ENCODE measurements at regions not wholly inside any gene's neighbourhood (a gene's known extent, or its start where the extent isn't known, plus 50 kb on each side); places are given as distances from the start of the nearest gene placed in this dataset.

DNA sequence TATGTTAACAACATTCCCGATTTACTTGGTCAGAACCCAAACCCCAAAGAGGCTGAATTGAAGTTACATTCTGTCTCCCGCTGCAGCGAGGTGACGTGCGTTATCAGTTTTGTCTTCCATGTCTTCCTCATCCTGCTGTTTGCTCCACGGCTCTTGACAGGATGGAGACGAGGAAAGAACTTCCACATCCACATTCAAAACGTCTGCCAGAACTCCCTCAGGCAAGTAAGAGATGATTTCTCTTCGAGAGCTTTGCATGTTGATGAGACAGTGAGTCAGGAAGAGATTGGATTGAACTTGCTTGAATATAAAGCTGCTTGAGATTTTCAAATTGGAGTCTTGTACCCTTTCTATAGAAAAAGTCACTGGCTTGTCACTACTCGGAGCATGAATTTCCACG, 242.6 kb downstream of the AUH start:
- no peak for DNase-seq (ENCODE audit: extremely low read depth, low read depth, low spot score)

DNA sequence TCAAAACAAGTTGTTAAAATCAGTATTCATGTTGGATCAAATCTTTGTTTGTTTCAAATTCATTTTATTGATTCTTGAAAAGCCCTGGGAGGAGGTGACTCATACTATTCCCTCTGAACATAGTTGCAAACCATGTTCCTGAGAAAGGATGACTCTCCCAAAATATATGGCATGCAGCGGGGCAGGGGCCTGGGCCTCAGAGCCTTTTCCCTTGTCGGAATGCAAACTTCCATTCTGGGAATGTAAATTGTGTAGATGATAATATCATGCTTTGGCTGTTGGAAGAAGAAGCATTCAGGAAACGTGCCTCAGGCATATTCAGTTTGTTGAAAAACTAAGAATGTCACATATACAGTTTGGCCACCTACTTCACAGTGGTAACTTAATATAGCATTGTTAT, 242.0 kb downstream of the AUH start:
- DNase-seq (ENCODE audit: extremely low read depth, low read depth, low spot score) = no peak

DNA sequence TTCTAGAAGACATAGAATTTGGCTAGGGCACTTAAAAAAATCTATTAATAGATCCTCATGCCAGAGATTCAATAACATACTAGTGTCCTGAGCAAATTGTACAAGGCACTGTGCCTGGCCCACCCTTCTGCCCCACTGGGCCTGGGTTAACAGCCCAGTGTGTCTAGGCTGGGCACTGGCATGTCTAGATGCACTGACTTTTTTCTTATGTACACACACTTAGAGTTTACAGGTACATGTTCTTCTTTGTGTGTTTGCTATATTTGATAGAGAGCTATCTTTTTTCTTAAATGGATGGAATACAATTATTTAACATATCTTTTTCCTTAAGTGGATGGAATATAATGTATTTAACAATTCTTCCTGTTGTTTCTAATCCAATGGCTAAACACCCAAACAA, 241.5 kb downstream of the AUH start:
- no peak for DNase-seq (ENCODE audit: extremely low read depth, low read depth, low spot score)

DNA sequence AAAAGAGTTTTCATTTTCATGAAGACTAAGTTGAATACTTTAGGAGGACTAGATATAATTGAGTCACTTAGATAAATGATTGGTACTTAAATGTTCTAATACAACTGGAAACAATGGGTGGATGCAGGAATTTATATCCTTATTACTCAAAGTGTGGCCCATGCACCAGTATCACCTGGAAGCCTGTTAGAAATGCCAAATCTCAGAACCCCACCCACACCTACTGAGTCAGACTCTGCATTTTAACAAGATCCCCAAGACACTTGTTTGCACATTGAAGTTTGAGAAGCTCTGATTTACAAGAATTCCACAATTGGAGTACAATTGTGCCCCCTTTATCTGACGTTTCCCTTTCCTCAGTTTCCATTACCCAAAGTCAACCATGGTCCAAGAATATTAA, 239.0 kb downstream of the AUH start:
- DNase-seq (ENCODE audit: extremely low read depth, low read depth, low spot score) = no peak

DNA sequence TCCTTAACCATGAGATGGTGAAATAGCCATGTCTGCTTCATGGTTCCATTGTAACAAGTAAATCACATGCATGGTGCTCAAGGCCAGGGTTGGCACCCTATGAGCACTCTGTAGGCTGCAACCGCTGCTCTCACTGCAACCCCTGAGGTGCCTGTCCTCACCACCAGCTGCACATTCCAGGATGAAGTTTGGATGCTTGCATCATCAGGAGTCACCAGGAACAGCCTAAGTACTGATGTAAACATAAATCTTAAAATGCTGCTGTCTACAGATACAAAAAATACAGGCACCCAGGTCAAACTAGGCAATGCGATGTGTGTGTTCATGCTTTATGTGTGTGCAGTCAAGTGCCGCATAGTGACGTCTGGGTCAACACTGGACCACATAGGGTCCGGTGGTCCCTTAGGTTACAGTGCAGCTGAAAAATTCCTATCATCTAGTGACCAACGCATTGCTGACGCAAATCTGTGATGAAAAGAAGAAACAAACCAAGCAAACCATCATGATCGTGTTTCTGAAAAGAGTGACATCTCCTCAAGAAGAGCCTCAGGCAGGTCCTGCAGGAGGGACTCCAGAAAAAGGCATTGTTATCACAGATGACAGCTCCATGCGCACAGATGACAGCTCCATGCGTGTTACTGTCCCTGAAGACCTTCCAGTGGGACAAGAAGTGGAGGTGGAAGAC, 234.8 kb downstream of the AUH start:
- DNase-seq (ENCODE audit: extremely low read depth, low read depth, low spot score) = no peak

DNA sequence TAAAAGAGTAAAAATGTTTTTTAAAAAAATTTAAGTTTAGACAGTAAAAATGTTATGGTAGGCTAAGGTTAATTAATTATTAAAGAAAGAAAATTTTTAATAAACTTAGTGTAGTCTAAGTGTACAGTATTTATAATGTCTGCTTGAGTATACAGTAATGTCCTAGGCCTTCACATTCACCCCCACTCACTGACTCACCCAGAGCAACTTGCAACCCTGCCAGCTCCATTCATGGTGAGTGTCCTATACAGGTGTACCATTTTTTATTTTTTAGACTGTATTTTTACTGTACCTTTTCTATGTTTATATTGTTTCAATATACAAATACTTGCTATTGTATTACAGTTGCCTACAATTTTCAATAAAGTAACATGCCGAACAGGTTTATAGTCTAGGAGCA, 234.1 kb downstream of the AUH start:
- no peak for DNase-seq (ENCODE audit: extremely low read depth, low read depth, low spot score)

DNA sequence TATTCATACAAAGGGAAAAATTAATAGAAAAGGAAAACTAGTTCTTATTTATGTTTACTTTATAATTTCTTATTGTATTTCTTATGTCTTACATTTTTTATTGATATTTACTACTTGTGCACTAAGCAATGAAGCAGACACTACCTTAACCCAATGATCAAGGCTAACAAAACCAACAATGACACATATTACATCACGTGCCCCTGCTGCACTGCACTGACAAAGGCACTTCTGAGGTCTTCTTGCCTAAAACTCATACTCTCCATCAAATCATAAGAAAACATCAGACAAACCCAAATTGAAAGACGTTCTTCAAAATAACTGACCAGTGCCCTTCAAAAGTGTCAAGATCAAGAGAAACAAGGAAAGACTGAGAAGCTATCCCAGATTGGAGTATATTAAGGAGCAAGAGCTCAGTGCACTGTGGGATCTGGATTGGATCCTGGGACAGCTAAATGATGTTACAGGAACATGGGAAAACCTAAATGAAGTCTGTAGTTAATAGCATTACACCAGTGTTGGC, 230.9 kb downstream of the AUH start:
- DNase-seq (ENCODE audit: extremely low read depth, low read depth, low spot score) = no peak

DNA sequence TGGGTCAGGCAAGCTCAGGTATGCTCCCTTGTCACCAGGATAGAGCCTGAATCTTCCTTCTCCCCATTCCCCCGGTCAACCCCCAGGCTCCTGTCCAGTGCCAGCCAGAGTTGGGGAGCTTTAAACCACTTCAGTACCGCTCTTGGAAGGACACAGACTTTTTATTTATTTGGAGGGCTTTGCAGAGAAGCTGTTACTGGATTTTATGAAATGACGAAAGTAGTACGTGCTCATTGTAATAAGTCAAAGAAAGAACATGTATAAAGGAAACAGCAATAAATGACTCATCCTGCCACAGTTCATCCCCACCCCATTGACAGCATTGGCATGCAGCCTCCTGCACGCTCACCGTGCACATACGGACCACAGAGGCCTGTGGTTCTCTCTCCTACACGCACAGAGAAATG, 230.3 kb downstream of the AUH start:
- DNase-seq (ENCODE audit: extremely low read depth, low read depth, low spot score) = peak; percentile 31

DNA sequence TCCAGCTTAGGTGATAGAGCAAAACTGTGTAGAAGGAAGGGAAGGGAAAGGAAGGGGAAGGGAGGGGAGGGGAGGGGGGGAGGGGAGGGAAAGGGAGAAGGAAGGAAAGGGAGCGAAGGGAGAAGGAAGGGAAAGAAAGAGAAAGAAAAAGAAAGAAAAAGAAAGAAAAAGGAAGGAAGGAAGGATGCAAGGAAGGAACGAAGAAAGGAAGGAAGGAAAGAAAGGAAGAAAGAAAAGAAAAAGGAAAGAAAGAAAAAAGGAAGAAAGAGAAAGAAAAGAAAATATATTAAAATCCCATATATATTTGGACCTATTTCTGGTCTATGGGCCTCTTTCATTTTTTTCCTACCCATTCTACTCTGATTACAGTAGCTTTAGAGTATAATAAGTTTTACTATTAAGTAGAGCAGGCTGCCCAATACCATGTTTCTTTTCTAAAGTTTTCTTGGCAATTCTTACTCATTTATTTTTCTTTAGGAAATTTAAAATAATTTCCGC, 229.1 kb downstream of the AUH start:
- no peak for DNase-seq (ENCODE audit: extremely low read depth, low read depth, low spot score)

DNA sequence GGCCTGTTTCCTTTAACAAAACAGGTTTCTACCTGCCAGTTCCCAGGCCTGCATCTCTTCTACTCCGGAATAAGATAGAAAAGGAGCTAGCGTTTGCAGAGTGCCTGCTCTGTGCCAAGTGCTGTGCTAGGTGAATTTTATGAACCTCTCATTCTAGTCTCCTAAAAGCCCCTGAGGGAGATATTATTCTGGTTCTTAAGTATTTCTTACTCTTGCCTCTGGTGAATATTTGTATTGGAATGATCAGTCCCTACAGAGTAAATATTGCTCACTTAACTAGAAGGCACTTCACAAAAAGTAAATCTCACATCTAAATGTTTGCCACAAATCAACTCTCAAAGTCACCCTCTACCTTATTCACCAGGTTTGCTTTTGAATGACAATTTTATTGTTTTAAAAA, 227.1 kb downstream of the AUH start:
- no peak for DNase-seq (ENCODE audit: extremely low read depth, low read depth, low spot score)

DNA sequence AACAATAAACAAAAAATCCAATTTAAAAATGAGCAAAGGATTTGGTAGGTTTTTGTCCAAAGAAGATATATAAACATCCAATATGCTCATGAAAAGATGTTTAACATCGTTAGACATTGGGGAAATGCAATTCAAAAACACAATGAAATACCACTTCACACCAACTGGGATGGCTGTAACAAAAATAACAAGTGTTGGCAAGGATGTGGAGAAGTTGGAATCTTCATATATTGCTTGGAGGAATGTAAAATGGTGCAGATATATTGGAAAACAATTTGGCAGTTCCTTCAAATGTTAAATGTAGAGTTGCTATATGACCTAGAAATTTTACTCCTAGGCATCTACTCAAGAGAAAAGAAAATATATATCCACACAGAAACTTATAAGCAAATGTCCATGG, 224.3 kb downstream of the AUH start:
- no peak for DNase-seq (ENCODE audit: extremely low read depth, low read depth, low spot score)

DNA sequence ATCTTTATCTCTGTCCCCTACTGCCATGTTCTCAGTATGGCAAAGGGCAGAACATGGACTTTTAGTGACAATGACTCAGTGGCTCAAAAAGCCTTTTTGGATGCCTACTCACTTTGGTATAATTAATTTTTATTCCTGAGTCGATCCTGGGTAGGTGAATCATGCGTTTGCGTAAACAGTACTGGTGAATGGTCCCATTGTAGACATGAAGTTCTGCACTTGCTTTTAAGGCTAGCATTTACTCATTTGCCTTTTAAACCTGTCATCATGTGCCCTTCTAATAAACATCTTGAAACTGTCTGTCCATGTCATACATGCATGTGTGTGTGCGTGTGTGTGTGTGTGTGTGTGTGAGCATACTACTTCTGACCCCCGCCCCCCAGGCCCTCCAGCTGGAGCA, 223.0 kb downstream of the AUH start:
- no peak for DNase-seq (ENCODE audit: extremely low read depth, low read depth, low spot score)

DNA sequence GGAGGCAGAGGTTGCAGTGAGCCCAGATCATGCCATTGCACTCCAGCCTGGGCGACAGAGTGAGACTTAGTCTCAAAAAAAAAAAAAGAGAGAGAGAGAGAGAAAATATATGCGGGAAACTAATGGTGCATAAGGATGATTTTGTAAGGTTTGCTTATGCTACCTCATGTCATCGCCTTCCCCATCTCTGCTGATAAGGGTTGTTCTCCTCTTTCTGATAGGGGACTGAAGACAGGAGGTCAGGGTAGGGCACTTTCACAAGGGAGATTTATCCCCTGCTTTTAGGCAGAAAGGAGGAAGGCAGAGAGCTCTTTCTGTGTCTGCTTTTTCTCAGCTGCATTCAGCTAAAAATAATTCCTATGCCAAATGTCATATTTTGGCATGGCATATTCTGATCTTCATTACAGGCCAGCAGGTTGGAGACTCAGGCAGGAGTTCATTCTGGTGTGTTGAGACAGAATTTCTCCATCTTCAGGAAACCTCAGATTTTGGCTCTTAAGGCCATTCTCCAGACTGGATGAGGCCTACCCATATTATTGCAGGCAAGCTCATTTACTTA, 220.2 kb downstream of the AUH start:
- DNase-seq (ENCODE audit: extremely low read depth, low read depth, low spot score) = no peak

DNA sequence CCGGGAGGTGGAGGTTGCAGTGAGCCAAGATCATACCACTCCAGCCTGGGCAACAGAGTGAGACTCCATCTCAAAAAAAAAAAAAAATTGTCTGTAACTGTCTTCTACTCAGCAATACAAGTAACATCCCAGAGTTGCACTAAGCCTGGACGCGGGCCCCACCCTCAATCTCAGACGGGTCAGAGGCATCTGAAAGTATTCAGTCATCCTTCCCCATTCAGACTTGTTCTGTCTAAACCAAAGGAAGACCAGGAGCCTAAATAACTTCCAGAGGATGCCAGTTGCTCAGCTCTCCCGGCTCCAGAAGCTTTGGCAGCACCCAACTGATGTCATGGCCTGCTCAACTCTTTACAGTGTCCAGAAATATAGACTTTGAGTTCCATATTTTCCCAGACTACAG, 218.6 kb downstream of the AUH start:
- no peak for DNase-seq (ENCODE audit: extremely low read depth, low read depth, low spot score)

DNA sequence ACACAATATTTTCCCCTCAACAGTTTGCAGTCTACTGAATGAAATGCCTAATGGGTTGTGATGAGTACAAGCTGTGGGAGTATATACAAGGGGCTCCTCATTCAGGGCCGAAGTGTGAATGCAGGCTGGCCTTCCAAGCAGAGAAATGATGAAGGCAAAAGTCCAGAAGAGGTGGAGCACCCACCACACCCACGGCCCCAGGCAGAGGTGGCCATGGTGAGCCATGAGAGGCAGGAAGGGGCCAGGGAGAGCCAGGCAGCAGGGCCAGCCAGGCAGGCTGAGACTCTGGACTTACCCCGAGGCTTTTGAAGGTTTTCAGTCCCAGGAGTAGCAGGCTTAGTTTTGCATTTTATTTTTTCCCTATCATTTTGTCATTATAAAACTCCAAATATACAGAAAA, 218.1 kb downstream of the AUH start:
- no peak for DNase-seq (ENCODE audit: extremely low read depth, low read depth, low spot score)

DNA sequence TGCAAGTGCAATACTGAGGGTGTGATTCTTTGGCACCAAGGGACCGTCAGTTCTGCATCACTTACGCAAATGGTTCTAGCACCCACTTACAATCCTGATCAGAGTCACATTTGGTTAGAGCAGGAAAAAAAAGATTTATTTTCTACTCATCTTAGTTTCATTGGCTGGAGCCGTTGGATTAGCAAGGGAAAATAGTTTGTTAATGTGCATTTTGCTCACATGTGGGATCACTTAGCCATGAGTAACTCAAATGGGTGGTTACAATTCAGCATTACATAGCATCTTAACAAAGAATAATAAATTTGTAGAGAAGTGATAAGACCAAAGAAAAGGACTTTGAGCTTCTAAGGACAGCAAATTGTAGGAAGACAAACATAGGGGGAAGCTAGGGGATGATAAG, 216.9 kb downstream of the AUH start:
- DNase-seq (ENCODE audit: extremely low read depth, low read depth, low spot score) = no peak

DNA sequence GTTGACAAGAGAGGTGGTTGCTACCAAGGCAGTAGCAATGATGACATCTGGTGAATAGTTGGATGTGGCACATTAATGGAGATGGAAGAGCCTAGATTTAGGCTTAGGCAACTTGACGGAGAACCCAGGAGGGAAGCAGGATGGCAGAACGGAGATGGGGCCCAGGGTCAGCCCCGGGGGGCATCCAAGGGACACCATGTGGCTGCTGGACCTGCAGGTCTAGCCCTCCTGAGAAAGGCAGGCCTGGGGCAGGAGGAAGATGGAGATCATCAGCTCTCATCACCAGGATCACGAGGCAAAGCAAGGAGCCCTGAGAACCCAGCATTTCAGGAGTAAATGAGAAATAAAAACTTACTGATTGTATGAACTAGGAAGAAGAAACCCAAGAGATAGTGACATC, 216.2 kb downstream of the AUH start:
- DNase-seq (ENCODE audit: extremely low read depth, low read depth, low spot score) = no peak

DNA sequence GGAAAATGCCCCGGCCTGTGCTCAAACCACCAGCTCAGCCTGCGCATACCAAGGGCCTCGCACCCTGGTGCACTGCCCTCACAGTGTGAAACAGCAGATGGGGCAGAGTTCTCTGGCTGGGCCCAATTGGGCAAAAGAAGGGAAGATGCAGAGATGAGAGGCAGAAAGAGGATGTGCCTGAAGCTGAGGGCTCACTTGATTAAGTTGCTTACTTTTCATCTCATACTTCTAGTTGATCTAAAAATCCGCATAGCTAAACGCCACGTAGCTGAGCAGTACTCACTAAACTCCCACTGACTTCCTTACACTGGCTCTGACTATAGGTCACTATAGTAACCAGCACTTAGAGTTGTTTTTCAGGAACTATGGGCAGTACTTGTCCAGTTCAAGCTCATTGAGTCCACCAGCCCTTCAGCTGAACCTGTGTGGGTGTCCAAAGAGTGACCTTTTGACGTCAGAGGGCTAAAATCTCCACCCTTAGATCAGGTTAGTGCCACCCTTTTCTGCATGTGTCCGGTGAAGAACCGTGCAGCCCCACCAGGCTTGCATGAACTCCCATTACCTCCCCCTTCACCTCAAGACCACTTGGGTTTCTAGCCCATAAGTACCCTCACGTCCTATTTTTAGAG, 215.2 kb downstream of the AUH start:
- no peak for DNase-seq (ENCODE audit: extremely low read depth, low read depth, low spot score)

DNA sequence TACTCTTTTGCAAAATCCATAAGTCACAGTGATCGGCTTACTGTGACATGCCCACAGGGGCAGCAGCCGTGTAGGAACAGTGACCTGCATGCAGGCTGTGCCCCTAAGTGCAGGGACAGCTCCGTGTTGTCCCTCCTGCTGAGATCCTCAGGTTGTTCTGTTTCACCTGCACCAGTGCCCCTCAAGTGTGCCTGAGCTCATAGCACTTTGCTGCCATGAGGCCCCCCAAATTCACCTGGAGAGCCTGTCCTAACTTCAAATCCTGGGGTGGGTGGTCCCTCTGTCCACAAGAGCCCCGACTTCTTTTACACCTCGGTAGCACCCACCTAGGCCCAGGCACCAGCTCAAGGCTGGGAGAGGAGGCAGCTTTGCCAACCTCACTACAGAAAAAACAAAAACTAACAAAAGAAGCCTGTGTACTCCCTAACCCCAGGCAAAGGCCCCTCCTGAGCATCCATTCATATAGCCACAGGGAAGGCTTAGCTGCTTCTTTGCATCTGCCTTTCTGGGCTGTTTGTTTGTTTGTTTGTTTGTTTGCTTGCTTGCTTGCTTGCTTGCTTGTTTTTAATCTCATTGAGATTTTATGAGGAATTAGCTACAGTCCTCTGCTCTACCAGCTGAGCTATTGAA, 214.5 kb downstream of the AUH start:
- no peak for DNase-seq (ENCODE audit: extremely low read depth, low read depth, low spot score)

DNA sequence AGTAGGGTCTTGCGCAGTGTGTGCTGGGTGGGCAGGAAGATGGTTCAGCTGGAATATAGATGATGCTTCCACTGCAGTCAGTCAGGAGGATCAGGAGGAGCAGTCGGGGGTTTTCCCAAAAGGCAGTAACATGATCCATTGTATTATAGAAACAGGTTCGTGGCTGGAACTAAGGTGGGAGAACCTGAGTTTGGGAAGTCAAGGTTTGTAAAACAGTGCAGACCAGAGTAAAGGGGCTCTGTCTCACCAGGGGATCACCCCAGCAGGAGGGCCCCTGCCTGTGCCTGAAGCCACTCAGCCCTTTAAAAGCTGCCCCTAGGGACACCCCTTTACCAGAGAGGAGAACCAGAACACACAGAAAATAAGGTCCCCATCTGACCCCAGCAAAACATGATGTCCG, 213.4 kb downstream of the AUH start:
- no peak for DNase-seq (ENCODE audit: extremely low read depth, low read depth, low spot score)

DNA sequence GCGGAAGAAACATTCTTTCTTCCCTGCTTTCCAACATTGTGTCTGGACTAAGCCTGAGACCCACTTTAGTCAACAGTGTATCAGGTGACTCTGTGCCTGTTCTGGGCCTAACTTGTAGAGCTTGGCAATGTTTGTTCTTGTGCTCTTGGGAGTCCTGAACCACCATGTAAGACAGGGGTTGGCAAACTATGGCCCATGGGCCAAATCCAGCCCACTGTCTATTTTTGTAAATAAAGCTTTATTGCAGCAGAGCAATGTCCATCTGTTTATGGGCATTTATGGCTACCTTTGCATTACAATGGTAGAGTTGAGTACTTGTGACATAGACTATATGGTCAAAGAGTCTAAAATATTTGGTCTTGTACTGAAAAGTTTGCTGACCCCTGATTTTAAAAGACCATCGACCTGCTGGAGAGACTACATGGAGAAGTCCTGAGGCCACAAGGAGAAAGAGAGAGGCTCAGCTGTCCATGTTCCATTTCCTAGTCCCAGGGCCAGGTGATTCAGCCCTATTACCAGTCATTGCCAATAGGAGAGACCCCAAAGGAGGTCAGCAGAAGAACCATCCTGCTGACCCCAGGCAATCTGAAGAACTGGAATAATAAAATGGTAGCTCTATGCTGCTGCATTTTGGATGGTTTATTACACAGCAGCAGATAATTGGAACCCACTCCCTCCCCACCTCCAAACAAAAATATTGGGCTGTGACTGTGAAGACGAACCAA, 211.3 kb downstream of the AUH start:
- no peak for DNase-seq (ENCODE audit: extremely low read depth, low read depth, low spot score)

Data from glomerular endothelial cell (primary cell).